ENCODE measurements at regions not wholly inside any gene's neighbourhood (a gene's known extent, or its start where the extent isn't known, plus 50 kb on each side); places are given as distances from the start of the nearest gene placed in this dataset.

- TF ChIP-seq CTCF (conservative IDR thresholded peaks at IDR 0.05; ENCODE audit: low read length) = no peak
- no peak for TF ChIP-seq EZH2phosphoT487 (IDR thresholded peaks at IDR 0.05; ENCODE audit: borderline replicate concordance)
- Histone ChIP-seq H2AFZ (ENCODE audit: low read length) (no peak overlapping the region), H3K36me3 (ENCODE audit: insufficient read depth, low read length) (no peaks in the 10 kb centered on the region), H3K9me3 (ENCODE audit: insufficient read depth, low read depth, low read length) (no peaks in the 10 kb centered on the region), H3K9ac (ENCODE audit: low read depth, low read length, poor library complexity, severe bottlenecking) (no peak overlapping the region), H3K4me1 (ENCODE audit: insufficient read depth, low read length, poor library complexity, severe bottlenecking) (no peaks in the 10 kb centered on the region), H3F3A (ENCODE audit: low read depth) (no peaks in the 10 kb centered on the region), H3K9me2 (replicated peaks; ENCODE audit: low read depth, low read length) (no peaks in the 10 kb centered on the region), H3K4me3 (ENCODE audit: low read length, poor library complexity, severe bottlenecking) (no peak overlapping the region), H4K20me1 (ENCODE audit: insufficient read depth, low read length, poor library complexity, severe bottlenecking) (no peaks in the 10 kb centered on the region), H3K79me2 (ENCODE audit: insufficient read depth, low read length) (no peaks in the 10 kb centered on the region), H3K27me3 (ENCODE audit: insufficient read depth, low read length, poor library complexity, severe bottlenecking) (no peaks in the 10 kb centered on the region), H3K4me2 (ENCODE audit: low read depth, low read length, poor library complexity, severe bottlenecking) (no peak overlapping the region)
Measured at GRCh38 chr12:115210533-115211252, 526.7 kb upstream of the TBX3 start.

- H3K9me2 ChIP-seq (replicated peaks; ENCODE audit: low read depth, low read length) = no peaks in the 10 kb centered on the region; the same call in 1 of the 2 replicates
Measured at GRCh38 chr12:115209230-115209629, 525.3 kb upstream of the TBX3 start.

GRCh38 chr12:115208098-115208497 lies 524.1 kb upstream of the TBX3 start:
- H3K4me1 ChIP-seq (ENCODE audit: insufficient read depth, low read length, poor library complexity, severe bottlenecking) = no peaks in the 10 kb centered on the region
- H3K9ac ChIP-seq (ENCODE audit: low read depth, low read length, poor library complexity, severe bottlenecking) = no peak overlapping the region
- no peaks in the 10 kb centered on the region for H4K20me1 ChIP-seq (ENCODE audit: insufficient read depth, low read length, poor library complexity, severe bottlenecking)
- H3K9me2 ChIP-seq (replicated peaks; ENCODE audit: low read depth, low read length) = no peaks in the 10 kb centered on the region; the same call in 1 of the 2 replicates
- H3F3A ChIP-seq (ENCODE audit: low read depth) = no peaks in the 10 kb centered on the region
- TF ChIP-seq CTCF (conservative IDR thresholded peaks at IDR 0.05; ENCODE audit: low read length) (no peak), EZH2phosphoT487 (IDR thresholded peaks at IDR 0.05; ENCODE audit: borderline replicate concordance) (no peak)
- H3K79me2 ChIP-seq (ENCODE audit: insufficient read depth, low read length) = no peaks in the 10 kb centered on the region
- H3K27me3 ChIP-seq (ENCODE audit: insufficient read depth, low read length, poor library complexity, severe bottlenecking) = no peaks in the 10 kb centered on the region
- H2AFZ ChIP-seq (ENCODE audit: low read length) = no peak overlapping the region
- no peaks in the 10 kb centered on the region for H3K9me3 ChIP-seq (ENCODE audit: insufficient read depth, low read depth, low read length)
- no peaks in the 10 kb centered on the region for H3K36me3 ChIP-seq (ENCODE audit: insufficient read depth, low read length)
- H3K4me2 ChIP-seq (ENCODE audit: low read depth, low read length, poor library complexity, severe bottlenecking) = no peak overlapping the region
- H3K4me3 ChIP-seq (ENCODE audit: low read length, poor library complexity, severe bottlenecking) = no peak overlapping the region

More at GRCh38 chr12:115209230-115209629, 525.3 kb upstream of the TBX3 start:
- H3K9me3 ChIP-seq (ENCODE audit: insufficient read depth, low read depth, low read length) = no peaks in the 10 kb centered on the region
- no peaks in the 10 kb centered on the region for H3F3A ChIP-seq (ENCODE audit: low read depth)
- no peak overlapping the region for H2AFZ ChIP-seq (ENCODE audit: low read length)
- H3K27me3 ChIP-seq (ENCODE audit: insufficient read depth, low read length, poor library complexity, severe bottlenecking) = no peaks in the 10 kb centered on the region
- H3K36me3 ChIP-seq (ENCODE audit: insufficient read depth, low read length) = no peaks in the 10 kb centered on the region
- H3K9ac ChIP-seq (ENCODE audit: low read depth, low read length, poor library complexity, severe bottlenecking) = no peak overlapping the region
- H3K4me3 ChIP-seq (ENCODE audit: low read length, poor library complexity, severe bottlenecking) = no peak overlapping the region
- no peaks in the 10 kb centered on the region for H3K4me1 ChIP-seq (ENCODE audit: insufficient read depth, low read length, poor library complexity, severe bottlenecking)
- H3K79me2 ChIP-seq (ENCODE audit: insufficient read depth, low read length) = no peaks in the 10 kb centered on the region
- H3K4me2 ChIP-seq (ENCODE audit: low read depth, low read length, poor library complexity, severe bottlenecking) = no peak overlapping the region
- no peaks in the 10 kb centered on the region for H4K20me1 ChIP-seq (ENCODE audit: insufficient read depth, low read length, poor library complexity, severe bottlenecking)
- TF ChIP-seq EZH2phosphoT487 (IDR thresholded peaks at IDR 0.05; ENCODE audit: borderline replicate concordance) (no peak), CTCF (conservative IDR thresholded peaks at IDR 0.05; ENCODE audit: low read length) (no peak)

All from Loucy (cell line).